IMR-90 (cell line): ENCODE measurements at regions not wholly inside any gene's neighbourhood (a gene's known extent, or its start where the extent isn't known, plus 50 kb on each side); places are given as distances from the start of the nearest gene placed in this dataset.

ENCODE experiments used
- ATAC-seq: fragments of 200-7000 bp; cut with Tn5 transposase; 2 replicates; pipeline ENCODE4 v1.9.1; 2020; ENCODE audit warnings: low read depth, mild to moderate bottlenecking, moderate library complexity
- BruUV-seq: library from RNA; stranded (reverse); fragments of 400-500 nt; replicated peaks from 2 replicates; lab custom pipeline; 2021; lab: Mats Ljungman, UMichigan
- CTCF ChIA-PET: fragments of 300-600 bp; formaldehyde crosslinking; extraction: SDS; loops from one replicate; lab custom pipeline; 2021; ENCODE audit warnings: antibody characterized with exemption; lab: Yijun Ruan, JAX
- POLR2A ChIA-PET: fragments of 300-600 bp; sonication (Branson Sonifier 250); formaldehyde crosslinking; loops from one replicate; lab custom pipeline; 2022; ENCODE audit warnings: antibody characterized with exemption; ENCODE audit not compliant: unreplicated experiment; lab: Charles Lee
- DNase-seq: peaks from one replicate; pipeline ENCODE4 v3.0.0; 2013
- H2AFZ ChIP-seq: replicated peaks from 2 replicates; pipeline ENCODE3; 2013; ENCODE audit warnings: low read length, mild to moderate bottlenecking; ENCODE audit not compliant: poor library complexity
- H2AK5ac ChIP-seq: 2 replicates; pipeline ENCODE4 v1.6.1; 2013; ENCODE audit warnings: low read depth, low read length, inconsistent platforms
- H2AK9ac ChIP-seq: replicated peaks from 2 replicates; pipeline ENCODE3; 2013; ENCODE audit warnings: mild to moderate bottlenecking, low read depth, low read length, moderate library complexity; ENCODE audit not compliant: poor library complexity
- H2BK120ac ChIP-seq: 2 replicates; pipeline ENCODE4 v1.6.1; 2013; ENCODE audit warnings: low read depth, low read length, inconsistent platforms
- H2BK15ac ChIP-seq: 3 replicates; pipeline ENCODE4 v1.6.1; 2013; ENCODE audit warnings: low read depth, low read length, inconsistent platforms
- H2BK20ac ChIP-seq: 2 replicates; pipeline ENCODE4 v1.6.1; 2013; ENCODE audit warnings: low read depth, mild to moderate bottlenecking, inconsistent platforms, low read length, moderate library complexity
- H2BK5ac ChIP-seq: 2 replicates; pipeline ENCODE4 v1.6.1; 2013; ENCODE audit warnings: mild to moderate bottlenecking, low read depth, low read length, inconsistent platforms; ENCODE audit not compliant: poor library complexity, severe bottlenecking
- H3K14ac ChIP-seq: replicated peaks from 2 replicates; pipeline ENCODE4 v1.6.1; 2013; ENCODE audit warnings: low read depth, low read length, inconsistent platforms
- H3K18ac ChIP-seq: 2 replicates; pipeline ENCODE4 v1.6.1; 2013; ENCODE audit warnings: low read depth, low read length, control low read depth
- H3K23ac ChIP-seq: 2 replicates; pipeline ENCODE4 v1.6.1; 2013; ENCODE audit warnings: low read depth, low read length, inconsistent platforms
- H3K27ac ChIP-seq: 2 replicates; pipeline ENCODE4 v1.5.1; 2013; ENCODE audit warnings: mild to moderate bottlenecking, control low read depth, low read length; ENCODE audit not compliant: insufficient read depth
- H3K27me3 ChIP-seq: 2 replicates; pipeline ENCODE4 v1.6.1; 2013; ENCODE audit warnings: low read length; ENCODE audit not compliant: control insufficient read depth, insufficient read depth
- H3K36me3 ChIP-seq: 2 replicates; pipeline ENCODE4 v1.6.1; 2013; ENCODE audit warnings: low read length, mixed read lengths; ENCODE audit not compliant: control insufficient read depth, insufficient read depth
- H3K4ac ChIP-seq: 2 replicates; pipeline ENCODE4 v1.6.1; 2013; ENCODE audit warnings: low read depth, low read length, inconsistent platforms
- H3K4me1 ChIP-seq: 2 replicates; pipeline ENCODE4 v1.6.1; 2013; ENCODE audit warnings: low read length, mixed read lengths; ENCODE audit not compliant: control insufficient read depth, insufficient read depth
- H3K4me2 ChIP-seq: 2 replicates; pipeline ENCODE4 v1.6.1; 2013; ENCODE audit warnings: low read depth, mild to moderate bottlenecking, control low read depth, low read length, moderate library complexity
- H3K4me3 ChIP-seq: 2 replicates; pipeline ENCODE4 v1.5.1; 2013; ENCODE audit warnings: low read depth, mild to moderate bottlenecking, control low read depth, low read length, moderate library complexity; ENCODE audit not compliant: insufficient read depth
- H3K56ac ChIP-seq: 2 replicates; pipeline ENCODE4 v1.6.1; 2013; ENCODE audit warnings: low read length, inconsistent platforms; ENCODE audit not compliant: insufficient read depth; ENCODE audit errors: extremely low read depth
- H3K79me1 ChIP-seq, 2 experiments: 2 replicates each; pipeline ENCODE4 v1.6.1; 2013; ENCODE audit warnings: low read length in 2 of 2, inconsistent platforms in 1 of 2, low read depth in 1 of 2
- H3K9ac ChIP-seq: 2 replicates; pipeline ENCODE4 v1.6.1; 2013; ENCODE audit warnings: low read depth, low read length, control low read depth
- H3K9me1 ChIP-seq: 2 replicates; pipeline ENCODE4 v1.6.1; 2013; ENCODE audit warnings: low read length, inconsistent platforms; ENCODE audit not compliant: insufficient read depth
- H3K9me3 ChIP-seq: 2 replicates; pipeline ENCODE4 v1.6.1; 2013; ENCODE audit warnings: low read length; ENCODE audit not compliant: control insufficient read depth, insufficient read depth
- H4K20me1 ChIP-seq: 2 replicates; pipeline ENCODE4 v1.6.1; 2013; ENCODE audit warnings: low read length, inconsistent platforms; ENCODE audit not compliant: insufficient read depth
- H4K5ac ChIP-seq: 2 replicates; pipeline ENCODE4 v1.6.1; 2013; ENCODE audit warnings: mild to moderate bottlenecking, low read depth, low read length, control low read depth
- H4K8ac ChIP-seq, 2 experiments: 2 replicates each; pipeline ENCODE4 v1.6.1; 2013; ENCODE audit warnings: low read depth in 2 of 2, low read length in 2 of 2, control low read depth in 1 of 2, inconsistent platforms in 1 of 2
- H4K91ac ChIP-seq: 2 replicates; pipeline ENCODE4 v1.6.1; 2013; ENCODE audit warnings: low read depth, low read length, inconsistent platforms; ENCODE audit not compliant: insufficient read depth
- BHLHE40 ChIP-seq: fragments of 150-350 bp; IDR thresholded peaks from 2 replicates; pipeline ENCODE4 v1.6.1; 2016; ENCODE audit warnings: mild to moderate bottlenecking, low read depth, low read length
- CEBPB ChIP-seq: IDR thresholded peaks from 2 replicates; pipeline ENCODE4 v1.6.1; 2012; ENCODE audit warnings: low read depth, low read length, improper control_type of control experiment
- CHD1 ChIP-seq: IDR thresholded peaks from 2 replicates; pipeline ENCODE4 v1.6.1; 2012; ENCODE audit warnings: low read depth, low read length, improper control_type of control experiment
- FOS ChIP-seq: fragments of 150-350 bp; IDR thresholded peaks from 2 replicates; pipeline ENCODE4 v1.6.1; 2016; ENCODE audit warnings: low read depth, low read length
- MAFK ChIP-seq: IDR thresholded peaks from 2 replicates; pipeline ENCODE4 v1.6.1; 2012; ENCODE audit warnings: low read depth, low read length, improper control_type of control experiment
- MAZ ChIP-seq: IDR thresholded peaks from 2 replicates; pipeline ENCODE4 v1.6.1; 2012; ENCODE audit warnings: low read depth, mild to moderate bottlenecking, low read length, improper control_type of control experiment, moderate library complexity, borderline replicate concordance
- MXI1 ChIP-seq: IDR thresholded peaks from 2 replicates; pipeline ENCODE4 v1.6.1; 2012; ENCODE audit warnings: low read depth, mild to moderate bottlenecking, low read length, moderate library complexity, borderline replicate concordance
- NFE2L2 ChIP-seq: fragments of 150-350 bp; IDR thresholded peaks from 2 replicates; pipeline ENCODE4 v1.6.1; 2016; ENCODE audit warnings: low read depth, mild to moderate bottlenecking, low read length
- POLR2A ChIP-seq: IDR thresholded peaks from 2 replicates; pipeline ENCODE4 v1.6.1; 2012; ENCODE audit warnings: mild to moderate bottlenecking, low read depth, low read length
- RAD21 ChIP-seq: IDR thresholded peaks from 2 replicates; pipeline ENCODE4 v1.6.1; 2012; ENCODE audit warnings: low read length, improper control_type of control experiment
- RCOR1 ChIP-seq: IDR thresholded peaks from 2 replicates; pipeline ENCODE4 v1.6.1; 2012; ENCODE audit warnings: mild to moderate bottlenecking, low read length, improper control_type of control experiment; ENCODE audit not compliant: insufficient replicate concordance
- RFX5 ChIP-seq: IDR thresholded peaks from 2 replicates; pipeline ENCODE4 v1.8.0; 2012; ENCODE audit warnings: low read depth, mild to moderate bottlenecking, low read length, moderate library complexity
- SMC3 ChIP-seq: fragments of 150-350 bp; IDR thresholded peaks from 2 replicates; pipeline ENCODE4 v1.6.1; 2016; ENCODE audit warnings: low read depth, mild to moderate bottlenecking, antibody characterized with exemption, low read length, moderate library complexity
- WGBS, 2 experiments: methylation state at CpG; one replicate each; pipeline versions ENCODE4 v1.1.5 to v1.1.7; 2013; ENCODE audit warnings: missing lambda C conversion rate in 2 of 2; ENCODE audit not compliant: insufficient read length in 1 of 2; ENCODE audit errors: extremely low coverage in 2 of 2; 5-methylcytosine and 5-hydroxymethylcytosine counted together
- dilution Hi-C: fragments of 300-500 bp; cut with HindIII; formaldehyde crosslinking; loops from one replicate; pipeline ENCODE4 v1.14.3; 2018; ENCODE audit warnings: low sequenced_read_pairs; ENCODE audit not compliant: unreplicated experiment
- in situ Hi-C: fragments of 300-500 bp; cut with MboI; formaldehyde crosslinking; loops from 3 replicates; pipeline ENCODE4 v1.14.3; 2019; ENCODE audit warnings: low sequenced_read_pairs, inconsistent platforms, mixed read lengths
- intact Hi-C: fragments of 100-400 bp; cut with micrococcal nuclease; formaldehyde crosslinking; loops from 2 replicates; pipeline ENCODE4 v1.10.0; 2022
- TF ChIP-seq, protein P1 (sequence below): fragments of 150-350 bp; IDR thresholded peaks from 2 replicates; pipeline ENCODE4 v1.6.1; 2017; ENCODE audit warnings: mild to moderate bottlenecking, antibody characterized with exemption, low read length, low read depth
- TF ChIP-seq, protein P2 (sequence below): fragments of 150-350 bp; IDR thresholded peaks from 2 replicates; pipeline ENCODE4 v1.6.1; 2016; ENCODE audit warnings: low read depth, mild to moderate bottlenecking, low read length, moderate library complexity, borderline replicate concordance
- TF ChIP-seq, protein P3 (sequence below): conservative IDR thresholded peaks from 2 replicates; pipeline ENCODE4 v1.5.1; 2012; ENCODE audit warnings: mild to moderate bottlenecking, low read depth, low read length, improper control_type of control experiment

DNA sequence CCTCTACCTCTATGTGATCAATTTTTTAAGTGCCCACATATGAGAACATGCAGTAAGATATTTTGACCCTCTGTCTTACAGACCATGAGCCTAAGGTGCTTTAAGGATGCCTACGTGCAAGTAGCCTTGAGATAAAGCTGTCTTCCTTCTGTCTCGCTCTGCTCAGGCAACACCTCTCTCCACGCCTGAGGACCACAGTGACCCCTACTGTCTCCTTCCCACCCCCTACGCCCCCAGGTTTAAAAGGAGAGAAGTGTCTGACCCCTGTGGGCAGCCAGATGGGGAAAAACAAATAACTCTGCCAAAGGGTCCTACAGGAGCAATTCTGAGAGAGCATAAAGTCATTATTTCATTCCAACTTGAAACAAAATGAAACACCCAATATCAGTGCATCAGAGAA lies 286.4 kb upstream of the TMEM132C start:
- dilution Hi-C loops (no loop called here), in situ Hi-C loops (no loop called here), intact Hi-C loops (no loop called here)
- H4K91ac ChIP-seq = no peak overlapping the region
- no peaks in the 10 kb centered on the region for H3K4me1 ChIP-seq
- TF ChIP-seq CHD1 (no peak), RFX5 (no peak), RCOR1 (no peak), BHLHE40 (no peak), SMC3 (no peak), CEBPB (no peak), NFE2L2 (no peak), MXI1 (no peak), MAFK (no peak), POLR2A (no peak), MAZ (no peak), RAD21 (no peak), FOS (no peak)
- TF ChIP-seq, protein P1, sequence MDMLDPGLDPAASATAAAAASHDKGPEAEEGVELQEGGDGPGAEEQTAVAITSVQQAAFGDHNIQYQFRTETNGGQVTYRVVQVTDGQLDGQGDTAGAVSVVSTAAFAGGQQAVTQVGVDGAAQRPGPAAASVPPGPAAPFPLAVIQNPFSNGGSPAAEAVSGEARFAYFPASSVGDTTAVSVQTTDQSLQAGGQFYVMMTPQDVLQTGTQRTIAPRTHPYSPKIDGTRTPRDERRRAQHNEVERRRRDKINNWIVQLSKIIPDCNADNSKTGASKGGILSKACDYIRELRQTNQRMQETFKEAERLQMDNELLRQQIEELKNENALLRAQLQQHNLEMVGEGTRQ = no peak
- TF ChIP-seq, protein P2, sequence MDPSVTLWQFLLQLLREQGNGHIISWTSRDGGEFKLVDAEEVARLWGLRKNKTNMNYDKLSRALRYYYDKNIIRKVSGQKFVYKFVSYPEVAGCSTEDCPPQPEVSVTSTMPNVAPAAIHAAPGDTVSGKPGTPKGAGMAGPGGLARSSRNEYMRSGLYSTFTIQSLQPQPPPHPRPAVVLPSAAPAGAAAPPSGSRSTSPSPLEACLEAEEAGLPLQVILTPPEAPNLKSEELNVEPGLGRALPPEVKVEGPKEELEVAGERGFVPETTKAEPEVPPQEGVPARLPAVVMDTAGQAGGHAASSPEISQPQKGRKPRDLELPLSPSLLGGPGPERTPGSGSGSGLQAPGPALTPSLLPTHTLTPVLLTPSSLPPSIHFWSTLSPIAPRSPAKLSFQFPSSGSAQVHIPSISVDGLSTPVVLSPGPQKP = no peak
- TF ChIP-seq, protein P3, sequence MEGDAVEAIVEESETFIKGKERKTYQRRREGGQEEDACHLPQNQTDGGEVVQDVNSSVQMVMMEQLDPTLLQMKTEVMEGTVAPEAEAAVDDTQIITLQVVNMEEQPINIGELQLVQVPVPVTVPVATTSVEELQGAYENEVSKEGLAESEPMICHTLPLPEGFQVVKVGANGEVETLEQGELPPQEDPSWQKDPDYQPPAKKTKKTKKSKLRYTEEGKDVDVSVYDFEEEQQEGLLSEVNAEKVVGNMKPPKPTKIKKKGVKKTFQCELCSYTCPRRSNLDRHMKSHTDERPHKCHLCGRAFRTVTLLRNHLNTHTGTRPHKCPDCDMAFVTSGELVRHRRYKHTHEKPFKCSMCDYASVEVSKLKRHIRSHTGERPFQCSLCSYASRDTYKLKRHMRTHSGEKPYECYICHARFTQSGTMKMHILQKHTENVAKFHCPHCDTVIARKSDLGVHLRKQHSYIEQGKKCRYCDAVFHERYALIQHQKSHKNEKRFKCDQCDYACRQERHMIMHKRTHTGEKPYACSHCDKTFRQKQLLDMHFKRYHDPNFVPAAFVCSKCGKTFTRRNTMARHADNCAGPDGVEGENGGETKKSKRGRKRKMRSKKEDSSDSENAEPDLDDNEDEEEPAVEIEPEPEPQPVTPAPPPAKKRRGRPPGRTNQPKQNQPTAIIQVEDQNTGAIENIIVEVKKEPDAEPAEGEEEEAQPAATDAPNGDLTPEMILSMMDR = no peak
- DNase-seq = no peak
- no peak overlapping the region for H3K56ac ChIP-seq
- no peak overlapping the region for H3K27ac ChIP-seq
- H3K9me1 ChIP-seq = no peaks in the 10 kb centered on the region
- ChIA-PET CTCF (no interaction called here), POLR2A (no interaction called here)
- no peak overlapping the region for H2BK15ac ChIP-seq
- H3K9ac ChIP-seq = no peak overlapping the region
- no peak overlapping the region for H3K18ac ChIP-seq
- no peak overlapping the region for H4K8ac ChIP-seq
- H2AK5ac ChIP-seq = no peak overlapping the region
- H3K79me1 ChIP-seq = no peaks in the 10 kb centered on the region
- H3K14ac ChIP-seq = no peak overlapping the region
- no peaks in the 10 kb centered on the region for H4K20me1 ChIP-seq
- BruUV-seq = no TSS peak
- H2BK20ac ChIP-seq = no peak overlapping the region
- no peak overlapping the region for H3K4me3 ChIP-seq
- no peak for ATAC-seq
- WGBS, 2 experiments = no CpG with 5 or more reads among the region's 4 CpGs
- H3K4me2 ChIP-seq = no peak overlapping the region
- no peak overlapping the region for H3K23ac ChIP-seq
- H2AFZ ChIP-seq = no peak overlapping the region
- no peak overlapping the region for H2BK120ac ChIP-seq
- H3K36me3 ChIP-seq = no peaks in the 10 kb centered on the region
- no peak overlapping the region for H4K5ac ChIP-seq
- no peak overlapping the region for H2BK5ac ChIP-seq
- no peak overlapping the region for H2AK9ac ChIP-seq
- no peak overlapping the region for H3K4ac ChIP-seq
- no peaks in the 10 kb centered on the region for H3K27me3 ChIP-seq
- H3K9me3 ChIP-seq = peaks cover 16% of the 10 kb centered on the region
